Stimulated activated CD4-positive, alpha-beta T cell treated with anti-CD3 and anti-CD28 coated beads, Interleukin-1b, Interleukin-23, amount 100 ng/mL, for 24 hours (primary cell): ENCODE measurements at regions not wholly inside any gene's neighbourhood (a gene's known extent, or its start where the extent isn't known, plus 50 kb on each side); places are given as distances from the start of the nearest gene placed in this dataset.
A peak's percentile ranks its signal among the peaks of the same experiment; 100 is the strongest.

Experiments used
- DNase-seq, 4 experiments: peaks; one replicate each; pipeline ENCODE4 v3.0.0-alpha.2; 2020; ENCODE audit warnings: low read depth in 4 of 4, low spot score in 1 of 4

- no peak for DNase-seq
These were observed 254.7 kb downstream of the ATG4C start for GRCh38 chr1:63038586-63038985.

GRCh38 chr1:63041660-63042059 lies 257.7 kb downstream of the ATG4C start:
- no peak for DNase-seq

- no peak for DNase-seq
These were observed 258.3 kb downstream of the ATG4C start for GRCh38 chr1:63042278-63042677.

GRCh38 chr1:63046539-63046938 lies 262.6 kb downstream of the ATG4C start:
- DNase-seq, result no peak

GRCh38 chr1:63049135-63049534 lies 265.2 kb downstream of the ATG4C start:
- DNase-seq, result no peak

- no peak for DNase-seq
These were observed 267.4 kb downstream of the ATG4C start for GRCh38 chr1:63051356-63051755.

GRCh38 chr1:63051886-63052285 lies 268.0 kb downstream of the ATG4C start:
- DNase-seq, result no peak

- DNase-seq, result no peak
These were observed 268.2 kb upstream of the FOXD3 start for GRCh38 chr1:63054184-63054583.

GRCh38 chr1:63063367-63063766 lies 259.0 kb upstream of the FOXD3 start:
- no peak for DNase-seq

- no peak for DNase-seq
These were observed 258.2 kb upstream of the FOXD3 start for GRCh38 chr1:63064135-63064534.

GRCh38 chr1:63068626-63069025 lies 253.7 kb upstream of the FOXD3 start:
- DNase-seq, result no peak

- DNase-seq, result no peak
These were observed 253.2 kb upstream of the FOXD3 start for GRCh38 chr1:63069214-63069613.

- DNase-seq, result no peak
These were observed 248.8 kb upstream of the FOXD3 start for GRCh38 chr1:63073309-63074306.

- no peak for DNase-seq
These were observed 248.0 kb upstream of the FOXD3 start for GRCh38 chr1:63074321-63074720.

- no peak for DNase-seq
These were observed 239.6 kb upstream of the FOXD3 start for GRCh38 chr1:63082766-63083165.

GRCh38 chr1:63087966-63088365 lies 234.4 kb upstream of the FOXD3 start:
- no peak for DNase-seq

GRCh38 chr1:63099188-63099587 lies 223.2 kb upstream of the FOXD3 start:
- no peak for DNase-seq

- no peak for DNase-seq
These were observed 221.0 kb upstream of the FOXD3 start for GRCh38 chr1:63101336-63101735.

- no peak for DNase-seq
These were observed 218.7 kb upstream of the FOXD3 start for GRCh38 chr1:63103682-63104081.

- no peak for DNase-seq
These were observed 215.3 kb upstream of the FOXD3 start for GRCh38 chr1:63107066-63107465.

GRCh38 chr1:63108206-63108605 lies 214.2 kb upstream of the FOXD3 start:
- DNase-seq, result no peak

- peak in 1 of 4 experiments; percentile 1 for DNase-seq
These were observed 210.0 kb upstream of the FOXD3 start for GRCh38 chr1:63112155-63112900.
